ENCODE measurements at regions not wholly inside any gene's neighbourhood (a gene's known extent, or its start where the extent isn't known, plus 50 kb on each side); places are given as distances from the start of the nearest gene placed in this dataset.

- DNase-seq (ENCODE audit: low read depth, low spot score), result no peak
Measured at GRCh38 chr3:189455641-189456417, 175.4 kb upstream of the TP63 start.

DNA sequence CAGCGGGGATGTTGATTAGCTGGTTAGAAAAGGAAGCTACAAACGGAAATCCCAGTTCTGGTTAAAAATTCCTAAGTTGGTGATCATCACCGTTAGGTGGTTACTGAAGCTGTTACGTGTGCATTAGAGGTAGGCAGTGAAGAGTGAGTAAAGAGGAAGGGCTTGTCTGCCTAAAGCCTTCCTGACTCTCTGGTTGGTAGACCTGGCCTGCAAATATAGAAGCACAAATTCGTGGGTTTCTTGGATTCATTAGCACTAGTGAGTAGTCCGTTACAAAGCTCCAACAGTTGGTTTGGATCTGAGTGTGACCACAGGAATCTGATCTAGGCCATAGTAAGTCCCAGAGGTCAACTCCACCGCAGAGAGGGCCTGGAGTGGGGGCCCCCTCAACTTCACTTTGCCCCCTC is 174.0 kb upstream of the TP63 start:
- no peak for DNase-seq (ENCODE audit: low read depth, low spot score)

DNA sequence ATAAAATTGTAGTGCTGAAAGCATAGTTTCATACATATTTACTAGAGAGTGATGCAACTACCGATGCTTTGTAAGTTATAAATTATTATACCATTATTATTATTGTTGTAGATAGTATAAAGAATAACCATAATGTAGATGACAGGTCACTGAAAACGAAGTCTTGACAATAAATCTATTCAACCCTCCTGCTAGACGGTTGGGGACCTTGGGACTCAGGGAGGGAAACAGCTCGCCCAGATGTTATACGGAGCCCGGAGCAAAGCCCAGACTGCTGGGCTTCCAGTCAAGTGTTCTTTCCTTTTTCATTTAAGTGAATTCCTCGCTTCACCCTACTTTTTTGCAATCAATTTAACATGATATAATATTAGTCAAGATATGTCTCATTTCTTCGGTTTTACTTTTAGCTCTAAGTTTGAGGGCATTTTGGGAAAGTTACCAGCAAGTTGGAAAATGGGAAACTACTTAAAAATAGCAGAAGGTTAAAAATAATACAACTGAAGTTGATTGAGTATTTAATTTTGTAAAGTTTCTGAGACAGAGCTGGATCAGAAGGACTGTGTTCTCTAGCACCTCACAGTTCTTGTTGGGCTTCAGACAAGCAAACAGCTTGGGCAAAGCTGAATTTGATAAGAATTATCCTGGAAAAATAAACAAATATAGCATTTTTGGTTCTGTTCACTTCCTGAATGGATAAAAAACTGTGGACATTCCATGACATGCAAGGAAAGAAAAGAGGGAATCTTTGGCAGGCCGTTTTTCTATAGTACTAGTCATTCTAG is 173.4 kb upstream of the TP63 start:
- DNase-seq (ENCODE audit: low read depth, low spot score), result no peak

- DNase-seq (ENCODE audit: low read depth, low spot score), result no peak
Measured at GRCh38 chr3:189458528-189458927, 172.7 kb upstream of the TP63 start.

DNA sequence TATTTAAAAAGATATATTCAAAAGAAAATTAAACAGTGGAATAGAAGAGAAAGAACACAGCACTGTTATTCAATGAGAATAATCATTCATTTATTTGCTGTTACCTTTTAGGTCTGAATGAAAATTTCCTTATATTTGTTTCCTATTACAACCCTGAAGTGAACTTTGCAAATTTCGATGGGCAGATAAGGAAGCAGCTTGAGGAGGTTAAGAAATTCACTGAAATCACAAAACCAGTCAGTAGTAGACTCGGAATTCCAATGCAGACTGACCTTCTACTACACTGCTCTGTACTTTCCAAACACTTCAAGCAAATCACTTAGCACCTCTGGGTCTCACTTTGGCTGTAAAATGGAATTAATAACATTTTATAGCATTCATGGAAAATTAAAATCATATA is 172.0 kb upstream of the TP63 start:
- DNase-seq (ENCODE audit: low read depth, low spot score), result no peak

GRCh38 chr3:189460511-189460910 is 170.7 kb upstream of the TP63 start:
- no peak for DNase-seq (ENCODE audit: low read depth, low spot score)

DNA sequence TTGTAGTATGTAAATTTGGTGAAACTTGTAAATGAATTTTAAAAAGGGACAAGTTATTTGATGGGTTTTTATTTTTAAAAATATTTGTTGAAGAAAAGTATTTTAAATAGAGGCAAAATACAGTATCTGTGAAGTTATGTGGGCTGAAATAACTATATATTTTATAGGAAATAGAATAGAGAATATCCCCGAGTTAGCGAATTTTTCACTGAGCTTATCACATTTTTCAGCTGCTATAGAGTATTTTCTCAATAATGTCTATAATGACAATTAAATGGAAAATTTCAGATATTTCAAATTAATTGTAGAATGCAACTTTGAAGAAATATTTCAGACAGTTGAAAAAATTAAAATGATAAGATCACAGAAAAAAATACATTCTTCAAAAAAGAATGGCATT is 166.4 kb upstream of the TP63 start:
- DNase-seq (ENCODE audit: low read depth, low spot score), result no peak

GRCh38 chr3:189466004-189466403 is 165.2 kb upstream of the TP63 start:
- DNase-seq (ENCODE audit: low read depth, low spot score), result no peak

DNA sequence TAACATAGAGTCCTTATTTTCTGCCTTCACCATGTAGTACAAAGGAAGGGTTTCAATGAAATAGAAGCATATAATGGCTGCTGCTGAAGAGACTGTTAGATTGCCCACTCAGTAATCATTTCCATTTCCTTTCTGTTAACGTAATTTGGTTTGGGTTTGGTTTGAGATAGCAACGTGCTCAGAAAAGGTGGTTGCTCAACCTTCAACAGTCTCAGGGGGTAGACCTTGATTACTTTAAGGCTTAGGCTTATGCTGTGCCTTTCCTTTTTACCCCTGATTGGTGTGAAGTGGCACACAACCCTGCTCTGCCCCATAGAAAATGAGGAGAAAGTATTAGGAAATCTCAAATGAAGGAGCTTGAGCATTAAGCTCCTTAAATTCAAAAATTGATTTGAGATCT is 163.7 kb upstream of the TP63 start:
- DNase-seq (ENCODE audit: low read depth, low spot score), result no peak

- no peak for DNase-seq (ENCODE audit: low read depth, low spot score)
Measured at GRCh38 chr3:189474944-189475343, 156.2 kb upstream of the TP63 start.

DNA sequence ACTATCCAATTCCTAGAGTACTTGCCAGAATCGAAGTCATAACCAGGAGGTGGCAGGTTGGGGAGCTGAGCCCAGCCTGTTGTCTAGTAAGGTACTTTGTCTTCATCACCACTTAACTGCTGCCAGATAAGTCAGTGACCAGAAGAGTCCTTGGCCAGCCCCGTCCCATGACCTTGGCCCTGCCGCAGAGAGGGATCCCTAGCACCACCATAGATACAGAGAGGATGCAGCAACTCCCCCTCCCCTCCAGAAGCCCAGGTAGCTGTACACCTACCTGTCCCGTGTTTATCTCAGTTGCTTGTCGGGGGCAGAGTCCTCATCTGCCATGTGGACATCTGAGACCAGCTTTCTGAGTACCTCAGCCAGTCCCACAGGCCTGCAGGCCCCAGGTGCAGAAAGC is 153.6 kb upstream of the TP63 start:
- DNase-seq (ENCODE audit: low read depth, low spot score), result no peak

DNA sequence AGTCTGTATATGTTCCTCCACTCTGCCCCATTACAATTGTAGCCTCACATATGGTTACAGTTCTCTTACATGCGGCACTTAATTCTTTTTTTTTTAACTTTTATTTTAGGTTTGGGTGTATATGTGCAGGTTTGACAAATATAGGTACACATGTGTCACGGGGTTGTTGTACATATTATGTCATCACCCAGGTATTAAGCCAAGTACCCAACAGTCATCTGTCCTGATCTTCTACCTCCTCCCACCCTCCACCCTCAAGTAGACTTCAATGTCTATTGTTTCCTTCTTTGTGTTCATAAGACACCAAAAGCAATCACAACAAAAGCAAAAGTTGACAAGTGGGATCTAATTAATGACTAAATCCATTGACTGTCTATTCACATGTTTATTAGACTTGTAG is 144.6 kb upstream of the TP63 start:
- no peak for DNase-seq (ENCODE audit: low read depth, low spot score)

GRCh38 chr3:189488241-189488767 is 142.9 kb upstream of the TP63 start:
- peak; percentile 69 for DNase-seq (ENCODE audit: low read depth, low spot score)

GRCh38 chr3:189490337-189490736 is 140.9 kb upstream of the TP63 start:
- no peak for DNase-seq (ENCODE audit: low read depth, low spot score)

DNA sequence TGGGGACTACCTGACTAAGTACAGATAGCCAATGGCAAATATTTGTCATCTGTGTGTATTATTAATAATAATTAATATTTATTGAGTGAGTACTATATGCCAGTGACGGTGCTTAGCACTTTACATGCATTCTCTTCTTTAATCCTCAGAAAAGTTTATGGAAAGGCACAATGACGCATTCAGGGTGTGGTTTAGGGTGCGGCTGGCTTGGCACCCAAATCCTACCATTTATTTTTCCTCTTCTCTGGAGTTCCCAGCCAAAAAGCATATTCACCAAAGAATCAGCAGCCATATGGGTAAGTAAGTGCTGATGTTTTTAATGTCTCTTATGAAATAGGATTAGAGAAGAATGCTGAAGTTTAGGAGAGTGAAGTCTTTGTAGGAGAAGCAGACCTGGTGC is 140.4 kb upstream of the TP63 start:
- no peak for DNase-seq (ENCODE audit: low read depth, low spot score)

- DNase-seq (ENCODE audit: low read depth, low spot score), result no peak
Measured at GRCh38 chr3:189491831-189492230, 139.4 kb upstream of the TP63 start.

DNA sequence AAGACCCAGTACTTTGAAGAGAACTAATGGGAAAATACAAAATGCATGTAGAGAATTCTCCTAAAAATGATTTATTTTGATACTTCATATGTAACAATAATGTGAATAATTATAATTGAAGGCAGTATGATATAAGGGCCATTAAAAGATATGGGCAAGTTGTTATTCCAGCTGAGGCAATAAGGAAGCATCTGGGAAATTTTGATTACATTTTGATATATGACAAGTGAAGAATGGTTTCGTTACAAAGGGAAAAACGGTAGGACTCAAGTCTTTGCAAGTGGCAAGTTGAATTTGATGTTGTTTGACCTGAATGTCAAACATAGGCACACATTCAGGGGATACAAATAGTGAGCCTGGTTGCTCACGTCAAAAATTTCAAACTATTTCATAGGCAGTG is 137.9 kb upstream of the TP63 start:
- no peak for DNase-seq (ENCODE audit: low read depth, low spot score)

GRCh38 chr3:189494632-189495031 is 136.6 kb upstream of the TP63 start:
- no peak for DNase-seq (ENCODE audit: low read depth, low spot score)

- no peak for DNase-seq (ENCODE audit: low read depth, low spot score)
Measured at GRCh38 chr3:189496375-189497138, 134.6 kb upstream of the TP63 start.

DNA sequence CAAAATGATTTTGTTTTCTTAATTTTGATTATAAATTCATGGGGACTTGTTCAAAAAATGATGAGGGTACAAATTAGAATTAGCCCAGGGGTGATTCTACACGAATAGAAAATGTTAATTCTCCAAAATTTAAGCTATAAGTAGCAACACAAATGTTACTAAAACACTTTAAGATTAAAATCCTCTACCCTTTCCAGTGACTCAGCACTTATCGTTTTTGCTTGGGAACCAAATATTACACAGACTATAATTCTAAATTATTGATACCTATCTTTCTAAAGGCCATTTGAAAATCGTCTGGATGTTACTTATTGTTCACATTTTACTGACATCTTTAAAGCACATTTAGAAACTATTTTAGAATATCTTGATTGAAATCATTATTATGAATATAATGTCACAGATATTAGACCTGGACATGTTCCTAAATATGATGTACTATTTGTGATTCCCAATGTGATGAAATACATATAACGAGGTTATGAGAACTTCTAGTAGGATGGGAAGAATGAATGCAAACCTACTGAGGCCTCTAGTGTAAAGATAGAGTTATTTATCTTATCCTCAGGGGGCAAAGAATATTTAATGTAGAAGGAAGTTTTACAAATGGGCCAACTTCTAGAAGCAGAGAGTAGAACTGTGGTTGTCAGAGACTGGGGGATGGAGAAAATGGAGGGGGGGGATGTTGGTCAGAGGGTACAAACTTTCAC is 132.0 kb upstream of the TP63 start:
- DNase-seq (ENCODE audit: low read depth, low spot score), result no peak

DNA sequence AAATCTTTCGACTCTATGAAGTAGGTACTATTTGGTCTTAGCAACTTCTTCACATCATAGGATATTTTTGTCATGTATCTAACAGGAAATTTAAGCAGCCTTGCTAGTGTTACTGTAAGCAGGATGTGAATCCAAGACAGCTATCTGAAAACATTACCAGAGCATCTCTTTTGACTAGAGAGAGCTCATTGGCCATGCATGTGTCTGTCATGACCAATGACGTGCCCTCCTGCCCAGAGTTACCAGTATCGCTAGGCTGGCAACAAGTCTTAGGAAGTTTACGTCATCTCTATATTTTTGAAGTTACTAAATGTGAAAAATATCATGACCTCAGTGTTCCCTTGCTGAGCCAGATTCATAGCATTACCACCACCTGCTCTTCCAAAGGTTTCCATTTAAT is 130.9 kb upstream of the TP63 start:
- no peak for DNase-seq (ENCODE audit: low read depth, low spot score)

Data from smooth muscle cell of the brain vasculature (primary cell).